Endothelial cell of umbilical vein (primary cell): ENCODE measurements at regions not wholly inside any gene's neighbourhood (a gene's known extent, or its start where the extent isn't known, plus 50 kb on each side); places are given as distances from the start of the nearest gene placed in this dataset.

Experiments
- BruUV-seq: library from RNA; stranded (reverse); fragments of 400-500 nt; replicated peaks from 2 replicates; lab custom pipeline; 2021; lab: Mats Ljungman, UMichigan
- CTCF ChIA-PET: fragments of 300-600, 350-600 bp; sonication (Branson Sonifier 250); formaldehyde crosslinking; loops from one replicate; lab custom pipeline; 2021; ENCODE audit warnings: antibody characterized with exemption, inconsistent platforms; lab: Charles Lee
- POLR2A ChIA-PET: fragments of 300-600, 350-600 bp; sonication (Branson Sonifier 250); formaldehyde crosslinking; loops from one replicate; lab custom pipeline; 2021; ENCODE audit warnings: antibody characterized with exemption, inconsistent platforms; lab: Charles Lee
- DNase-seq: peaks from one replicate; pipeline ENCODE4 v3.0.0-alpha.2; 2011; ENCODE audit warnings: low read depth, low spot score
- FAIRE-seq: peaks from 2 replicates; lab custom pipeline; 2011; peaks lifted over from hg19 to GRCh38; lab: Jason Lieb, UNC
- H2AFZ ChIP-seq: 2 replicates; pipeline ENCODE4 v1.6.0; 2012; ENCODE audit warnings: low read depth, low read length, control low read depth, inconsistent platforms
- H3K27ac ChIP-seq: 2 replicates; pipeline ENCODE4 v1.5.1; 2011; ENCODE audit warnings: low read depth, mild to moderate bottlenecking, control low read depth, low read length, moderate library complexity; ENCODE audit not compliant: insufficient read depth
- H3K27me3 ChIP-seq, 2 experiments: 2 replicates each; pipeline versions ENCODE4 v1.6.0 to v1.6.1; 2011; ENCODE audit warnings: low read length in 2 of 2, mixed read lengths in 1 of 2; ENCODE audit not compliant: control insufficient read depth in 2 of 2, insufficient read depth in 2 of 2
- H3K36me3 ChIP-seq, 2 experiments: 2 replicates in 1 of 2; 3 replicates in 1 of 2; pipeline ENCODE4 v1.5.1; 2011; ENCODE audit warnings: low read length in 2 of 2, mild to moderate bottlenecking in 1 of 2, moderate library complexity in 1 of 2; ENCODE audit not compliant: control insufficient read depth in 2 of 2, insufficient read depth in 2 of 2; ENCODE audit errors: extremely low read depth in 1 of 2
- H3K4me1 ChIP-seq: 3 replicates; pipeline ENCODE4 v1.5.1; 2011; ENCODE audit warnings: mild to moderate bottlenecking, low read length; ENCODE audit not compliant: control insufficient read depth, insufficient read depth; ENCODE audit errors: extremely low read depth
- H3K4me2 ChIP-seq: 2 replicates; pipeline ENCODE4 v1.6.1; 2011; ENCODE audit warnings: low read length, control low read depth, mixed read lengths; ENCODE audit not compliant: insufficient read depth
- H3K4me3 ChIP-seq, 3 experiments: fragments of 200-600 bp in 1 of 3; sonication (generic), shearing (Covaris generic) in 1 of 3; replicated peaks in 1 of 3; 2 replicates each; pipeline ENCODE4 v1.5.1; 2011 to 2016; ENCODE audit warnings: control low read depth in 3 of 3, low read length in 3 of 3, mild to moderate bottlenecking in 2 of 3, inconsistent platforms in 1 of 3, low read depth in 1 of 3, moderate library complexity in 1 of 3; ENCODE audit not compliant: insufficient read depth in 1 of 3
- H3K79me2 ChIP-seq: 2 replicates; pipeline ENCODE4 v1.6.0; 2012; ENCODE audit warnings: low read length, inconsistent platforms; ENCODE audit not compliant: control insufficient read depth, insufficient read depth
- H3K9ac ChIP-seq: replicated peaks from 2 replicates; pipeline ENCODE3; 2011; ENCODE audit warnings: low read length, control low read depth; ENCODE audit not compliant: insufficient read depth; ENCODE audit errors: extremely low read depth
- H3K9me1 ChIP-seq: replicated peaks from 3 replicates; pipeline ENCODE4 v1.6.0; 2011; ENCODE audit warnings: mild to moderate bottlenecking, low read length; ENCODE audit not compliant: control insufficient read depth, insufficient read depth; ENCODE audit errors: extremely low read depth
- H3K9me3 ChIP-seq: replicated peaks from 2 replicates; pipeline ENCODE4 v1.5.1; 2012; ENCODE audit warnings: low read length, inconsistent platforms; ENCODE audit not compliant: control insufficient read depth, insufficient read depth
- H4K20me1 ChIP-seq: replicated peaks from 2 replicates; pipeline ENCODE3; 2011; ENCODE audit warnings: mild to moderate bottlenecking, low read length; ENCODE audit not compliant: control insufficient read depth, insufficient read depth; ENCODE audit errors: extremely low read depth
- EZH2 ChIP-seq: IDR thresholded peaks from 2 replicates; pipeline ENCODE4 v1.6.1; 2012; ENCODE audit warnings: borderline replicate concordance, low read depth, mild to moderate bottlenecking, moderate library complexity, low read length, inconsistent platforms; ENCODE audit not compliant: severe bottlenecking
- FOS ChIP-seq: IDR thresholded peaks from 2 replicates; pipeline ENCODE4 v1.6.1; 2011; ENCODE audit warnings: mild to moderate bottlenecking, low read length, moderate library complexity, borderline replicate concordance; ENCODE audit not compliant: insufficient read depth
- GATA2 ChIP-seq: IDR thresholded peaks from 2 replicates; pipeline ENCODE4 v1.7.0; 2011; ENCODE audit warnings: low read depth, mild to moderate bottlenecking, moderate library complexity, mixed read lengths, low read length; ENCODE audit not compliant: insufficient read length, insufficient read depth
- MAX ChIP-seq: IDR thresholded peaks from 2 replicates; pipeline ENCODE4 v1.6.1; 2011; ENCODE audit not compliant: insufficient read depth, insufficient read length
- MYC ChIP-seq: IDR thresholded peaks from one replicate; pipeline ENCODE4 v1.6.1; 2011; ENCODE audit warnings: mild to moderate bottlenecking, low read depth, low read length
- POLR2A ChIP-seq: IDR thresholded peaks from 2 replicates; pipeline ENCODE4 v1.6.1; 2012; ENCODE audit warnings: low read depth, mild to moderate bottlenecking, control low read depth, low read length
- POLR2AphosphoS5 ChIP-seq: IDR thresholded peaks from 2 replicates; pipeline ENCODE4 v1.6.1; 2012; ENCODE audit warnings: low read depth, mild to moderate bottlenecking, control low read depth, low read length, moderate library complexity; ENCODE audit not compliant: insufficient read depth
- dilution Hi-C: fragments of 300-500 bp; cut with MboI; formaldehyde crosslinking; loops from one replicate; pipeline ENCODE4 v1.15.0; 2019; ENCODE audit warnings: low sequenced_read_pairs; ENCODE audit not compliant: extremely low pct_ligation_motif_present
- intact Hi-C: fragments of 100-400 bp; cut with micrococcal nuclease; formaldehyde crosslinking; loops from one replicate; pipeline ENCODE4 v1.10.0; 2022

- Histone ChIP-seq H3K9me1 (no peaks in the 10 kb centered on the region), H2AFZ (no peak overlapping the region), H4K20me1 (no peaks in the 10 kb centered on the region), H3K79me2 (no peaks in the 10 kb centered on the region), H3K27me3 (no peaks in the 10 kb centered on the region), H3K36me3 (no peaks in the 10 kb centered on the region), H3K9me3 (no peaks in the 10 kb centered on the region), H3K4me1 (no peaks in the 10 kb centered on the region), H3K27ac (no peak overlapping the region), H3K9ac (no peak overlapping the region), H3K4me3 (no peak overlapping the region), H3K4me2 (no peak overlapping the region)
- no peak for DNase-seq
- TF ChIP-seq EZH2: no peak
- no peak for TF ChIP-seq MYC
- TF ChIP-seq FOS: no peak
- TF ChIP-seq POLR2AphosphoS5: no peak
- no peak for TF ChIP-seq GATA2
- dilution Hi-C loops: no loop called here
- ChIA-PET POLR2A (no interaction called here), CTCF (no interaction called here)
- no TSS peak for BruUV-seq
- intact Hi-C loops: no loop called here
- no peak for FAIRE-seq
Measured at GRCh38 chr12:108414021-108414420, 74.9 kb upstream of the CMKLR1 start.

- H3K27ac ChIP-seq: no peak overlapping the region
- ChIA-PET POLR2A (no interaction called here), CTCF (no interaction called here)
- TF ChIP-seq POLR2A: no peak
- TF ChIP-seq MAX: no peak
- TF ChIP-seq EZH2: no peak
- TF ChIP-seq MYC: no peak
- FAIRE-seq (no peak), DNase-seq (no peak)
- no peaks in the 10 kb centered on the region for H3K4me1 ChIP-seq
- H3K4me3 ChIP-seq: no peak overlapping the region
- H2AFZ ChIP-seq: no peak overlapping the region
- no peaks in the 10 kb centered on the region for H4K20me1 ChIP-seq
- no TSS peak for BruUV-seq
- no peaks in the 10 kb centered on the region for H3K9me3 ChIP-seq
- no peaks in the 10 kb centered on the region for H3K27me3 ChIP-seq
- H3K79me2 ChIP-seq: no peaks in the 10 kb centered on the region
- no peaks in the 10 kb centered on the region for H3K36me3 ChIP-seq
- no peaks in the 10 kb centered on the region for H3K9me1 ChIP-seq
- dilution Hi-C loops (no loop called here), intact Hi-C loops (no loop called here)
- no peak overlapping the region for H3K9ac ChIP-seq
- H3K4me2 ChIP-seq: no peak overlapping the region
Measured at GRCh38 chr12:108410689-108411088, 71.6 kb upstream of the CMKLR1 start.
